Fibroblast of lung (primary cell): ENCODE measurements at regions not wholly inside any gene's neighbourhood (a gene's known extent, or its start where the extent isn't known, plus 50 kb on each side); places are given as distances from the start of the nearest gene placed in this dataset.

Experiments used
- CTCF ChIP-seq, 2 donors: IDR thresholded peaks in 1 of 2; conservative IDR thresholded peaks in 1 of 2; 1 replicate in 1 of 2; 2 replicates in 1 of 2; pipeline ENCODE4 v1.5.1; 2011 to 2012; ENCODE audit warnings: low read length in 2 of 2, control low read depth in 1 of 2, inconsistent platforms in 1 of 2, low read depth in 1 of 2, mild to moderate bottlenecking in 1 of 2
- EZH2 ChIP-seq: IDR thresholded peaks from 2 replicates; pipeline ENCODE4 v1.5.1; 2012; ENCODE audit warnings: low read length, control low read depth, mild to moderate bottlenecking; ENCODE audit errors: missing control alignments

- TF ChIP-seq CTCF (conservative IDR thresholded peaks at IDR 0.05 in 1 of 2, IDR thresholded peaks at IDR 0.05 in 1 of 2; ENCODE audit: low read depth in 1 of 2, low read length in 2 of 2) (no peak), EZH2 (no peak)
Measured at GRCh38 chr9:89748021-89748670, 143.3 kb downstream of the GADD45G start.
